OCI-LY3 (cell line): ENCODE measurements at regions not wholly inside any gene's neighbourhood (a gene's known extent, or its start where the extent isn't known, plus 50 kb on each side); places are given as distances from the start of the nearest gene placed in this dataset.
"Not testable (repeated sequence)": the region's sequence is repeated elsewhere in the genome, so short reads cannot be mapped to it uniquely, and the experiment has no call there.

ENCODE experiments used
- H2AFZ ChIP-seq: fragments of 200-600, 300-600 bp; shearing (Covaris generic); 2 replicates; pipeline ENCODE4 v1.6.0; 2014; ENCODE audit warnings: antibody characterized with exemption, low read depth, low read length
- H3K27ac ChIP-seq: fragments of 200-600, 300-600 bp; sonication (generic); 2 replicates; pipeline ENCODE4 v1.5.1; 2014; ENCODE audit warnings: mild to moderate bottlenecking, low read length, moderate library complexity, mixed read lengths
- H3K27me3 ChIP-seq: fragments of 200-600, 300-600 bp; sonication (generic); 2 replicates; pipeline ENCODE4 v1.6.1; 2014; ENCODE audit warnings: low read depth, low read length, mixed read lengths
- H3K36me3 ChIP-seq: fragments of 200-600, 300-600 bp; sonication (generic); replicated peaks from 2 replicates; pipeline ENCODE3; 2014; ENCODE audit warnings: low read depth, low read length, mixed read lengths
- H3K4me1 ChIP-seq: fragments of 300-600, 200-600 bp; sonication (generic); 2 replicates; pipeline ENCODE4 v1.6.1; 2014; ENCODE audit warnings: low read length, mixed read lengths
- H3K4me2 ChIP-seq: fragments of 200-600, 300-600 bp; sonication (generic); 2 replicates; pipeline ENCODE4 v1.6.1; 2014; ENCODE audit warnings: low read length, mixed read lengths
- H3K4me3 ChIP-seq: fragments of 300-600, 200-600 bp; sonication (generic); 2 replicates; pipeline ENCODE4 v1.5.1; 2014; ENCODE audit warnings: antibody characterized with exemption, mild to moderate bottlenecking, low read length, moderate library complexity
- H3K79me2 ChIP-seq: fragments of 300-600, 200-600 bp; shearing (Covaris generic); 2 replicates; pipeline ENCODE4 v1.6.1; 2014; ENCODE audit warnings: mild to moderate bottlenecking, low read length, mixed read lengths
- H3K9ac ChIP-seq: fragments of 300-600, 200-600 bp; shearing (Covaris generic); 2 replicates; pipeline ENCODE4 v1.6.0; 2014; ENCODE audit warnings: mild to moderate bottlenecking, low read length, moderate library complexity
- H3K9me3 ChIP-seq: fragments of 200-600, 300-600 bp; shearing (Covaris generic); 2 replicates; pipeline ENCODE4 v1.6.1; 2014; ENCODE audit warnings: low read length, mixed read lengths; ENCODE audit not compliant: insufficient read depth
- H4K20me1 ChIP-seq: fragments of 200-600, 300-600 bp; sonication (generic); 2 replicates; pipeline ENCODE4 v1.6.1; 2016; ENCODE audit warnings: low read length, mixed read lengths; ENCODE audit not compliant: insufficient read depth
- EZH2phosphoT487 ChIP-seq: fragments of 200-600 bp; shearing (Covaris generic); IDR thresholded peaks from 2 replicates; pipeline ENCODE4 v1.6.1; 2018; ENCODE audit warnings: antibody characterized with exemption, mixed run types, low read depth
- TF ChIP-seq, protein P1 (sequence below): fragments of 200-600, 300-600 bp; sonication (generic); IDR thresholded peaks from 2 replicates; pipeline ENCODE4 v1.5.1; 2014; ENCODE audit warnings: antibody characterized with exemption, low read length, low read depth

GRCh38 chr7:142481548-142481947 lies 223.7 kb upstream of the PRSS58 start:
- H3K9me3 ChIP-seq = no peaks in the 10 kb centered on the region
- H3K4me2 ChIP-seq = no peak overlapping the region
- TF ChIP-seq EZH2phosphoT487 = no peak
- TF ChIP-seq, protein P1, sequence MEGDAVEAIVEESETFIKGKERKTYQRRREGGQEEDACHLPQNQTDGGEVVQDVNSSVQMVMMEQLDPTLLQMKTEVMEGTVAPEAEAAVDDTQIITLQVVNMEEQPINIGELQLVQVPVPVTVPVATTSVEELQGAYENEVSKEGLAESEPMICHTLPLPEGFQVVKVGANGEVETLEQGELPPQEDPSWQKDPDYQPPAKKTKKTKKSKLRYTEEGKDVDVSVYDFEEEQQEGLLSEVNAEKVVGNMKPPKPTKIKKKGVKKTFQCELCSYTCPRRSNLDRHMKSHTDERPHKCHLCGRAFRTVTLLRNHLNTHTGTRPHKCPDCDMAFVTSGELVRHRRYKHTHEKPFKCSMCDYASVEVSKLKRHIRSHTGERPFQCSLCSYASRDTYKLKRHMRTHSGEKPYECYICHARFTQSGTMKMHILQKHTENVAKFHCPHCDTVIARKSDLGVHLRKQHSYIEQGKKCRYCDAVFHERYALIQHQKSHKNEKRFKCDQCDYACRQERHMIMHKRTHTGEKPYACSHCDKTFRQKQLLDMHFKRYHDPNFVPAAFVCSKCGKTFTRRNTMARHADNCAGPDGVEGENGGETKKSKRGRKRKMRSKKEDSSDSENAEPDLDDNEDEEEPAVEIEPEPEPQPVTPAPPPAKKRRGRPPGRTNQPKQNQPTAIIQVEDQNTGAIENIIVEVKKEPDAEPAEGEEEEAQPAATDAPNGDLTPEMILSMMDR = no peak
- no peaks in the 10 kb centered on the region for H3K36me3 ChIP-seq
- H3K27me3 ChIP-seq = peaks cover 10% of the 10 kb centered on the region; the same call in 1 of the 2 replicates
- H4K20me1 ChIP-seq = no peaks in the 10 kb centered on the region
- H3K4me3 ChIP-seq = no peak overlapping the region
- H3K79me2 ChIP-seq = no peaks in the 10 kb centered on the region
- H3K27ac ChIP-seq = no peak overlapping the region
- peaks cover 9% of the 10 kb centered on the region; the same call in 1 of the 2 replicates for H3K4me1 ChIP-seq
- no peak overlapping the region for H3K9ac ChIP-seq
- no peak overlapping the region for H2AFZ ChIP-seq

GRCh38 chr7:142478479-142479220 lies 220.8 kb upstream of the PRSS58 start:
- Histone ChIP-seq H3K27ac (no peak overlapping the region), H4K20me1 (no peaks in the 10 kb centered on the region), H3K4me2 (peak overlapping the region; percentile 32), H3K27me3 (peaks cover 15% of the 10 kb centered on the region), H3K9ac (no peak overlapping the region), H3K4me3 (0 out of 2 replicates have a peak overlapping the region, but pooled peaks have one; percentile 11), H2AFZ (peak overlapping the region; percentile 19; the same call in 1 of the 2 replicates), H3K79me2 (no peaks in the 10 kb centered on the region), H3K36me3 (no peaks in the 10 kb centered on the region), H3K4me1 (peaks cover 5% of the 10 kb centered on the region; the same call in 1 of the 2 replicates), H3K9me3 (no peaks in the 10 kb centered on the region)
- TF ChIP-seq, protein P1 = peak; percentile 76
- no peak for TF ChIP-seq EZH2phosphoT487

- not testable (repeated sequence) for H3K27ac ChIP-seq, H3K4me1 ChIP-seq, H3K79me2 ChIP-seq, H3K4me2 ChIP-seq, H2AFZ ChIP-seq, H4K20me1 ChIP-seq, H3K36me3 ChIP-seq, H3K9ac ChIP-seq, H3K4me3 ChIP-seq, H3K9me3 ChIP-seq
- H3K27me3 ChIP-seq = peaks cover 16% of the 10 kb centered on the region
Observed at GRCh38 chr7:142477801-142478200, 219.9 kb upstream of the PRSS58 start.

GRCh38 chr7:142477079-142477651 lies 219.3 kb upstream of the PRSS58 start:
- H3K36me3 ChIP-seq = no peaks in the 10 kb centered on the region
- H3K79me2 ChIP-seq = no peaks in the 10 kb centered on the region
- no peak overlapping the region for H2AFZ ChIP-seq
- no peaks in the 10 kb centered on the region for H3K9me3 ChIP-seq
- TF ChIP-seq EZH2phosphoT487 = no peak
- TF ChIP-seq, protein P1 = no peak
- H3K4me1 ChIP-seq = peaks cover 9% of the 10 kb centered on the region
- no peak overlapping the region for H3K27ac ChIP-seq
- H4K20me1 ChIP-seq = no peaks in the 10 kb centered on the region
- H3K9ac ChIP-seq = no peak overlapping the region
- H3K4me2 ChIP-seq = no peak overlapping the region
- peaks cover 21% of the 10 kb centered on the region for H3K27me3 ChIP-seq
- no peak overlapping the region for H3K4me3 ChIP-seq
